Thyroid gland (tissue), 4 donors: ENCODE measurements at regions not wholly inside any gene's neighbourhood (a gene's known extent, or its start where the extent isn't known, plus 50 kb on each side); places are given as distances from the start of the nearest gene placed in this dataset.

Experiments
- DNase-seq, 2 donors: peaks; one replicate each; pipeline ENCODE4 v3.0.0-alpha.2; 2019
- H3K27ac ChIP-seq, 3 donors: fragments of 200-600 bp; sonication (generic); 1 replicate in 2 of 3; 2 replicates in 1 of 3; pipeline ENCODE4 v1.5.1; 2016 to 2019; ENCODE audit warnings: mild to moderate bottlenecking in 1 of 3, moderate library complexity in 1 of 3
- H3K27me3 ChIP-seq: fragments of 200-600 bp; sonication (generic); one replicate; pipeline ENCODE4 v1.5.1; 2019
- H3K36me3 ChIP-seq, 2 donors: fragments of 200-600 bp; sonication (generic); one replicate each; pipeline ENCODE4 v1.5.1; 2016 to 2019
- H3K4me1 ChIP-seq, 2 donors: fragments of 200-600 bp; sonication (generic); one replicate each; pipeline ENCODE4 v1.5.1; 2017 to 2019
- H3K4me3 ChIP-seq, 3 donors: fragments of 200-600 bp; sonication (generic); replicated peaks in 1 of 3; 1 replicate in 2 of 3; 2 replicates in 1 of 3; pipeline ENCODE4 v1.5.1; 2016; ENCODE audit warnings: mild to moderate bottlenecking in 1 of 3
- H3K9me3 ChIP-seq: fragments of 200-600 bp; sonication (generic); one replicate; pipeline ENCODE4 v1.5.1; 2017
- CTCF ChIP-seq, 6 experiments: fragments of 200-600 bp in 3 of 6; fragments of 450-650 bp in 3 of 6; sonication (generic) in 3 of 6; IDR thresholded peaks; one replicate each; pipeline ENCODE4 v1.5.1; 2016 to 2019; ENCODE audit warnings: antibody characterized with exemption in 6 of 6, mild to moderate bottlenecking in 2 of 6, inconsistent platforms in 1 of 6, moderate library complexity in 1 of 6
- POLR2A ChIP-seq, 2 donors: fragments of 450-650 bp; IDR thresholded peaks; one replicate each; pipeline ENCODE4 v1.6.1; 2017; ENCODE audit warnings: antibody characterized with exemption in 2 of 2, mild to moderate bottlenecking in 2 of 2, moderate library complexity in 1 of 2
- WGBS, 2 donors: methylation state at CpG; one replicate each; pipeline ENCODE4 v1.1.5; 2017; 5-methylcytosine and 5-hydroxymethylcytosine counted together
- intact Hi-C: fragments of 100-400 bp; cut with DNase I; formaldehyde crosslinking; loops from one replicate; pipeline ENCODE4 v1.15.1; 2023

GRCh38 chr6:14348389-14348788 lies 230.8 kb downstream of the CD83 start:
- no peak for DNase-seq
- H3K9me3 ChIP-seq: no peaks in the 10 kb centered on the region
- no peaks in the 10 kb centered on the region for H3K27me3 ChIP-seq
- H3K27ac ChIP-seq: no peak overlapping the region
- no peaks in the 10 kb centered on the region for H3K36me3 ChIP-seq
- TF ChIP-seq POLR2A (IDR thresholded peaks at IDR 0.05) (no peak), CTCF (IDR thresholded peaks at IDR 0.05) (no peak)
- intact Hi-C loops: no loop called here
- WGBS, 2 donors: 84 to 89% methylated on average over 1 of the region's 1 CpG
- H3K4me3 ChIP-seq: no peak overlapping the region
- H3K4me1 ChIP-seq: no peaks in the 10 kb centered on the region

- TF ChIP-seq CTCF (IDR thresholded peaks at IDR 0.05) (no peak), POLR2A (IDR thresholded peaks at IDR 0.05) (no peak)
- no peaks in the 10 kb centered on the region for H3K9me3 ChIP-seq
- intact Hi-C loops: no loop called here
- no peak for DNase-seq
- H3K27ac ChIP-seq: no peak overlapping the region
- no peaks in the 10 kb centered on the region for H3K36me3 ChIP-seq
- no peaks in the 10 kb centered on the region for H3K27me3 ChIP-seq
- 76 to 78% methylated on average over 2 of the region's 2 CpGs for WGBS, 2 donors
- H3K4me3 ChIP-seq: no peak overlapping the region
- H3K4me1 ChIP-seq: no peaks in the 10 kb centered on the region
These were observed 231.9 kb downstream of the CD83 start for GRCh38 chr6:14349507-14349906.

GRCh38 chr6:14350210-14350609 lies 232.6 kb downstream of the CD83 start:
- WGBS, 2 donors: 90 to 92% methylated on average over 6 of the region's 6 CpGs
- DNase-seq: no peak
- Histone ChIP-seq H3K4me3 (no peak overlapping the region), H3K36me3 (no peaks in the 10 kb centered on the region), H3K27ac (no peak overlapping the region), H3K4me1 (no peaks in the 10 kb centered on the region), H3K9me3 (no peaks in the 10 kb centered on the region), H3K27me3 (no peaks in the 10 kb centered on the region)
- intact Hi-C loops: no loop called here
- TF ChIP-seq CTCF (IDR thresholded peaks at IDR 0.05) (no peak), POLR2A (IDR thresholded peaks at IDR 0.05) (no peak)

- no peak overlapping the region for H3K4me3 ChIP-seq
- 58 to 68% methylated on average over 3 of the region's 3 CpGs for WGBS, 2 donors
- TF ChIP-seq CTCF (IDR thresholded peaks at IDR 0.05): no peak
- no peak for TF ChIP-seq POLR2A (IDR thresholded peaks at IDR 0.05)
- no peak overlapping the region for H3K27ac ChIP-seq
- H3K4me1 ChIP-seq: no peaks in the 10 kb centered on the region
- intact Hi-C loops: no loop called here
- no peaks in the 10 kb centered on the region for H3K36me3 ChIP-seq
- no peaks in the 10 kb centered on the region for H3K27me3 ChIP-seq
- no peaks in the 10 kb centered on the region for H3K9me3 ChIP-seq
- DNase-seq: no peak
These were observed 235.7 kb downstream of the CD83 start for GRCh38 chr6:14353281-14353680.

GRCh38 chr6:14353798-14354197 lies 236.2 kb downstream of the CD83 start:
- H3K27ac ChIP-seq: no peak overlapping the region
- intact Hi-C loops: no loop called here
- H3K27me3 ChIP-seq: no peaks in the 10 kb centered on the region
- TF ChIP-seq POLR2A (IDR thresholded peaks at IDR 0.05) (no peak), CTCF (IDR thresholded peaks at IDR 0.05) (no peak)
- H3K9me3 ChIP-seq: no peaks in the 10 kb centered on the region
- WGBS, 2 donors: 94 to 95% methylated on average over 2 of the region's 2 CpGs
- H3K36me3 ChIP-seq: no peaks in the 10 kb centered on the region
- DNase-seq: no peak
- H3K4me1 ChIP-seq: no peaks in the 10 kb centered on the region
- H3K4me3 ChIP-seq: no peak overlapping the region
